ENCODE measurements at regions not wholly inside any gene's neighbourhood (a gene's known extent, or its start where the extent isn't known, plus 50 kb on each side); places are given as distances from the start of the nearest gene placed in this dataset.

DNA sequence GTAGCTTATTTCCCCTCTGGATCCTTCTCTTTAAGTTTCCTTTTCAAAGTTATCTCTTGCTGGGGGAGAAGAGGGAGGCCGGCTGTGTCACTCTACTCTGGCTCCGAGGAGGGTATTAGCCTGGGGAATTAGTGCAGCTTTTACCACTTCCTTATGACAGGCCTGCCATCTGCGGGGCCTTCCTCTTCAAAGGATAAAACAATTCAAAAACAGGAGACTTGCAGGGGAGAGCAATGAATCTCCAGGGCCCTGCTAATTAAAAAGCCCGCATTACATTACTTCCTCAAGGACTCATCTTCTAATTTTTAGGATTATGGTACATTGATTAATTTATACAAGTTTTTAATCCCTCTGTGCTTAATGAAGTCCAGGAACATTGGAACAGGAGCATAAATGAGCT, 190.9 kb upstream of the CDH5 start:
- H3K36me3 ChIP-seq (ENCODE audit: control insufficient read depth in 1 of 2, insufficient read depth in 2 of 2, low read length in 2 of 2): no peaks in the 10 kb centered on the region
- no peak overlapping the region for H2AFZ ChIP-seq (ENCODE audit: low read depth, low read length, poor library complexity, severe bottlenecking)
- RAD21 ChIA-PET (ENCODE audit: low non-redundant PET in 1 of 2, low total read pairs in 2 of 2, uncharacterized antibody in 2 of 2, unreplicated experiment in 2 of 2): no interaction called here
- no peaks in the 10 kb centered on the region for H3K9me3 ChIP-seq (ENCODE audit: control insufficient read depth in 1 of 2, insufficient read depth in 1 of 2, low read depth in 1 of 2, low read length in 2 of 2)
- no peak overlapping the region for H3K27ac ChIP-seq (ENCODE audit: low read depth, low read length)
- TF ChIP-seq ZNF274 (IDR thresholded peaks at IDR 0.05; ENCODE audit: low read depth, low read length) (no peak), TCF7L2 (IDR thresholded peaks at IDR 0.05; ENCODE audit: borderline replicate concordance, extremely low read depth, insufficient read depth, insufficient read length) (no peak), EZH2 (IDR thresholded peaks at IDR 0.05) (no peak), ZFX (IDR thresholded peaks at IDR 0.05) (no peak), JUND (IDR thresholded peaks at IDR 0.05) (no peak), SRF (IDR thresholded peaks at IDR 0.05; ENCODE audit: low read depth) (no peak), YY1 (IDR thresholded peaks at IDR 0.05; ENCODE audit: extremely low read depth, insufficient replicate concordance, low read depth, low read length) (no peak), RAD21 (IDR thresholded peaks at IDR 0.05; ENCODE audit: low read depth) (no peak), SIN3A (IDR thresholded peaks at IDR 0.05; ENCODE audit: low read depth) (no peak), EZH2phosphoT487 (IDR thresholded peaks at IDR 0.05; ENCODE audit: borderline replicate concordance) (no peak)
- TF ChIP-seq, protein P1, sequence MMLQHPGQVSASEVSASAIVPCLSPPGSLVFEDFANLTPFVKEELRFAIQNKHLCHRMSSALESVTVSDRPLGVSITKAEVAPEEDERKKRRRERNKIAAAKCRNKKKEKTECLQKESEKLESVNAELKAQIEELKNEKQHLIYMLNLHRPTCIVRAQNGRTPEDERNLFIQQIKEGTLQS (IDR thresholded peaks at IDR 0.05): no peak
- TF ChIP-seq, protein P2, sequence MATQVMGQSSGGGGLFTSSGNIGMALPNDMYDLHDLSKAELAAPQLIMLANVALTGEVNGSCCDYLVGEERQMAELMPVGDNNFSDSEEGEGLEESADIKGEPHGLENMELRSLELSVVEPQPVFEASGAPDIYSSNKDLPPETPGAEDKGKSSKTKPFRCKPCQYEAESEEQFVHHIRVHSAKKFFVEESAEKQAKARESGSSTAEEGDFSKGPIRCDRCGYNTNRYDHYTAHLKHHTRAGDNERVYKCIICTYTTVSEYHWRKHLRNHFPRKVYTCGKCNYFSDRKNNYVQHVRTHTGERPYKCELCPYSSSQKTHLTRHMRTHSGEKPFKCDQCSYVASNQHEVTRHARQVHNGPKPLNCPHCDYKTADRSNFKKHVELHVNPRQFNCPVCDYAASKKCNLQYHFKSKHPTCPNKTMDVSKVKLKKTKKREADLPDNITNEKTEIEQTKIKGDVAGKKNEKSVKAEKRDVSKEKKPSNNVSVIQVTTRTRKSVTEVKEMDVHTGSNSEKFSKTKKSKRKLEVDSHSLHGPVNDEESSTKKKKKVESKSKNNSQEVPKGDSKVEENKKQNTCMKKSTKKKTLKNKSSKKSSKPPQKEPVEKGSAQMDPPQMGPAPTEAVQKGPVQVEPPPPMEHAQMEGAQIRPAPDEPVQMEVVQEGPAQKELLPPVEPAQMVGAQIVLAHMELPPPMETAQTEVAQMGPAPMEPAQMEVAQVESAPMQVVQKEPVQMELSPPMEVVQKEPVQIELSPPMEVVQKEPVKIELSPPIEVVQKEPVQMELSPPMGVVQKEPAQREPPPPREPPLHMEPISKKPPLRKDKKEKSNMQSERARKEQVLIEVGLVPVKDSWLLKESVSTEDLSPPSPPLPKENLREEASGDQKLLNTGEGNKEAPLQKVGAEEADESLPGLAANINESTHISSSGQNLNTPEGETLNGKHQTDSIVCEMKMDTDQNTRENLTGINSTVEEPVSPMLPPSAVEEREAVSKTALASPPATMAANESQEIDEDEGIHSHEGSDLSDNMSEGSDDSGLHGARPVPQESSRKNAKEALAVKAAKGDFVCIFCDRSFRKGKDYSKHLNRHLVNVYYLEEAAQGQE (IDR thresholded peaks at IDR 0.05; ENCODE audit: low read depth): no peak
- BruUV-seq (replicated peaks): no TSS peak
- H3K9ac ChIP-seq (ENCODE audit: low read length): no peak overlapping the region
- CTCF ChIA-PET: no interaction called here
- H3K79me2 ChIP-seq (ENCODE audit: insufficient read depth, low read length): no peaks in the 10 kb centered on the region
- H3K27me3 ChIP-seq (ENCODE audit: insufficient read depth, low read length): peaks cover 6% of the 10 kb centered on the region; the same call in 1 of the 2 replicates
- no peaks in the 10 kb centered on the region for H3K9me2 ChIP-seq (ENCODE audit: insufficient read depth)
- no peak for DNase-seq (ENCODE audit: low read depth, low spot score)
- ATAC-seq: no peak
- H3K4me3 ChIP-seq (replicated peaks in 1 of 2; ENCODE audit: low read depth in 1 of 2, low read length in 2 of 2): no peak overlapping the region
- POLR2A ChIA-PET: no interaction called here
- no peaks in the 10 kb centered on the region for H3K4me1 ChIP-seq (ENCODE audit: control insufficient read depth in 1 of 2, insufficient read depth in 2 of 2, low read length in 2 of 2)
- no peak overlapping the region for H3K4me2 ChIP-seq (ENCODE audit: low read length)
- intact Hi-C loops (cut with micrococcal nuclease): loop anchor here (10.0 kb wide), 1 partner anchor 61 kb away; no protein-coding TSS in a partner anchor
- no peaks in the 10 kb centered on the region for H4K20me1 ChIP-seq (ENCODE audit: insufficient read depth)
